ENCODE measurements at regions not wholly inside any gene's neighbourhood (a gene's known extent, or its start where the extent isn't known, plus 50 kb on each side); places are given as distances from the start of the nearest gene placed in this dataset.

GRCh38 chr10:21161090-21161625 is 264.0 kb upstream of the NEBL start:
- CTCF ChIA-PET: no interaction called here
- no peak for DNase-seq (ENCODE audit: extremely low spot score)
- POLR2A ChIA-PET: no interaction called here
- TF ChIP-seq CTCF (IDR thresholded peaks at IDR 0.05; ENCODE audit: control extremely low read depth, extremely low read depth, low read depth, missing control alignments): no peak

- ChIA-PET CTCF (no interaction called here), POLR2A (no interaction called here)
- no peak for TF ChIP-seq CTCF (IDR thresholded peaks at IDR 0.05; ENCODE audit: control extremely low read depth, extremely low read depth, low read depth, missing control alignments)
- no peak for DNase-seq (ENCODE audit: extremely low spot score)
Measured at GRCh38 chr10:21160116-21160515, 263.0 kb upstream of the NEBL start.

GRCh38 chr10:21159669-21160068 is 262.6 kb upstream of the NEBL start:
- CTCF ChIA-PET: no interaction called here
- no peak for DNase-seq (ENCODE audit: extremely low spot score)
- TF ChIP-seq CTCF (IDR thresholded peaks at IDR 0.05; ENCODE audit: control extremely low read depth, extremely low read depth, low read depth, missing control alignments): no peak
- POLR2A ChIA-PET: no interaction called here

- no peak for TF ChIP-seq CTCF (IDR thresholded peaks at IDR 0.05; ENCODE audit: control extremely low read depth, extremely low read depth, low read depth, missing control alignments)
- no peak for DNase-seq (ENCODE audit: extremely low spot score)
- ChIA-PET CTCF (no interaction called here), POLR2A (no interaction called here)
Measured at GRCh38 chr10:21158301-21158700, 261.2 kb upstream of the NEBL start.

- ChIA-PET POLR2A (no interaction called here), CTCF (no interaction called here)
- no peak for TF ChIP-seq CTCF (IDR thresholded peaks at IDR 0.05; ENCODE audit: control extremely low read depth, extremely low read depth, low read depth, missing control alignments)
- DNase-seq (ENCODE audit: extremely low spot score): no peak
Measured at GRCh38 chr10:21157664-21158063, 260.6 kb upstream of the NEBL start.

GRCh38 chr10:21150166-21150565 is 253.1 kb upstream of the NEBL start:
- no peak for DNase-seq (ENCODE audit: extremely low spot score)
- TF ChIP-seq CTCF (IDR thresholded peaks at IDR 0.05; ENCODE audit: control extremely low read depth, extremely low read depth, low read depth, missing control alignments): no peak
- POLR2A ChIA-PET: no interaction called here
- CTCF ChIA-PET: interaction anchor here (1.5 kb wide), 1 partner anchor 12 kb away, joined by 3 read pairs; no protein-coding TSS in a partner anchor

GRCh38 chr10:21146436-21146789 is 249.3 kb upstream of the NEBL start:
- DNase-seq (ENCODE audit: extremely low spot score): no peak
- no peak for TF ChIP-seq CTCF (IDR thresholded peaks at IDR 0.05; ENCODE audit: control extremely low read depth, extremely low read depth, low read depth, missing control alignments)
- ChIA-PET CTCF (no interaction called here), POLR2A (no interaction called here)

All from GM10248 (cell line).